GM21447 (cell line): ENCODE measurements at regions not wholly inside any gene's neighbourhood (a gene's known extent, or its start where the extent isn't known, plus 50 kb on each side); places are given as distances from the start of the nearest gene placed in this dataset.

Source experiments
- ATAC-seq: cut with Tn5 transposase; IDR thresholded peaks from one replicate; pipeline ENCODE4 v1.9.1; 2021; ENCODE audit not compliant: unreplicated experiment

DNA sequence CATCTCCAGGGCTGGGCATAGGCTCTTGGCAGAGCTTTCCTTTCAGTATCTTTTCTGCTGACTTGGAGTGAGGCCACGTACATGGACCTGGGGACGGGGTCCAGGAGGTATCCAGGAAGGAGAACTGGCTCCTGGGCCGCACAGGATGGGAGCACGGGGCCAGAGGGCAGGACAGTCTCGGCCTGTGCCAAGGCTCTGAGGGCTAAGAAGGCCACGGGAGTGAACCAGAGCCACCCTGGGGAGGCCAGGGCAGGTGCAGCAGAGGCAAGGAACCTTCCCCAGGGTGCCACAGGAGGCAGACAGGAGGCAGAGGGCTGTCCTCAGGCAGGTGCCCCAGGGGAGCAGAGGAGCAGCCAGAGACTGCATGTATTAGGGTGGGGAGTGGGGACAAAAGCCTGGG lies 50.3 kb downstream of the PLXNA1 start:
- no peak for ATAC-seq

DNA sequence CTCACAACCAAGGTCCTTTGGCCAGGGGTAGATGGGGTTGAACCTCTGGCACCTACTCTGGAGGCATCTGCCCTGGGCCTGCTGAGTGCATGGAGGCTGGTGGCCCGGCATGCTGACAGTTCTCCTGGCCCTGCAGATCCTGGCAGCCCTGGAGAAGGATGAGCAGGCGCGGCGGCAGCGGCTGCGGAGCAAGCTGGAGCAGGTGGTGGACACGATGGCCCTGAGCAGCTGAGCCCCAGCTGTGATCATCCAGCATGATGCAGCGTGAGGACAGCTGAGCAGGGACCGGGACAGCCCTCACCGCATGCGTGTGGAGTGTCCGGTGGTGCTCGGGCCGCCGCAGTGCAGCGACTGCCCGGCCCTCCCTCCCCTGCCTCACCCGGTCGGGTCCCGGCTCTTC lies 50.9 kb downstream of the PLXNA1 start:
- ATAC-seq, result no peak

GRCh38 chr3:127034195-127034989 lies 51.5 kb downstream of the PLXNA1 start:
- ATAC-seq, result no peak

DNA sequence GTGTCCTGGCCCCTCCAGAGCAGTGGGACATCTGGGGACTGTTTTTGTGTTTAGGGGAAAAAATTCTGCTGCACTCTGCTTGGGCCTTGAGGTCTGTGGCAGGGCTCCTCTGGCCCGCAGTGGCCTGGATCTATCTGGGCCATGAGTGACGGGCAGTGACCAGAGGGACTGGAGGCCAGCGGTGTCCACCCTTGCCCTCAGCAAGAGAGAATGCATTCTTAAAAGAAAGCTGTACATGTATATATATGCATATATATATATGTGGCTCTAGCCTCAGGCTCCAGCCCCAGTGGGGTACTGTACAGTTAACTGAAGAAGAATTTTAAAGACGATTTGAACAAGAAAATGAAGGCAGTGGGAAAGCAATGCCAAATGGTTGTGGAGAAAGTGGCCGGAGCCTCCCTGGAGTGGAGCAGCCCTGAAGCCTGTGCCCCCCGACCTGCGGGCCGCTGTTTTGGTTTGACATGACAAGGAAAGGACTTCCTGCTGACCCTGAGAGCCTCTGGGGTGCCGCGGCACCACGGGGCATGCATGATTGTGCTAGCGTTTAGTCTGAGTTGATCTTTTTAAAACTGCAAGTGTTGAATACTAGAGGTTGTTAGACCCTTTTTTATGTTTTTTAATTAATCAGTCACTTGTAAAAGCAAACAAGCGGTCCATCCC lies 52.2 kb downstream of the PLXNA1 start:
- no peak for ATAC-seq

GRCh38 chr3:127035677-127036076 lies 52.8 kb downstream of the PLXNA1 start:
- no peak for ATAC-seq

DNA sequence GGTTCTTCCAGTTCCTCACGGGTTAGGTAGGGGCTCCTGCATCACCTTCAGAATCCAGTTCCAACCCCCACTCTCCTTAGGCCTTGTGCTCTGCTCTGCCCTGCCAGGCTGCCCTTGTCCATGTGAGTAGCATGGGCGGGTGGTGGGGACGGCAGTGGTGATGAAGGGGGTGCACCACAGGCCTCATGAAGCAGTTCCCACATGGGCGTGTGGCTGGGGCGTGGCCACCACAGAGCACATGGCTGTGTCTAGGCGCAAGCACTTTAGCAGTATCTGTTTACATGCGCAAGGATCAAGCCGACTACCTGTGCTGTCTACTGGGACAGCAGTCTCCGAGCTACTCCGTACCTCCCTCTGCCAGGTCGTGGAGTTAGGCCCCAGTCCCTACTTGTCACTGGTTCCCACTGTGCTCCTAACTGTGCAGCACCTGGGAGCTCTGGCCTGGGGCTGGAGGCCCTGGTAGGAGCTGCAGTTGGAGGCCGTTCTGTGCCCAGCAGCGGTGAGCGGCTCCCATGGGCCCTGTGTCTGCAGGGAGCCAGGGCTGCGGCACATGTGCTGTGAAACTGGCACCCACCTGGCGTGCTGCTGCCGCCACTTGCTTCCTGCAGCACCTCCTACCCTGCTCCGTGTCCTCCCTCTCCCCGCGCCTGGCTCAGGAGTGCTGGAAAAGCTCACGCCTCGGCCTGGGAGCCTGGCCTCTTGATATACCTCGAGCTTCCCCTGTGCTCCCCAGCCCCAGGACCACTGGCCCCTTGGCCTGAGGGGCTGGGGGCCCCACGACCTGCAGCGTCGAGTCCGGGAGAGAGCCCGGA lies 53.5 kb downstream of the PLXNA1 start:
- ATAC-seq, result no peak

GRCh38 chr3:127037021-127037400 lies 54.1 kb downstream of the PLXNA1 start:
- no peak for ATAC-seq

DNA sequence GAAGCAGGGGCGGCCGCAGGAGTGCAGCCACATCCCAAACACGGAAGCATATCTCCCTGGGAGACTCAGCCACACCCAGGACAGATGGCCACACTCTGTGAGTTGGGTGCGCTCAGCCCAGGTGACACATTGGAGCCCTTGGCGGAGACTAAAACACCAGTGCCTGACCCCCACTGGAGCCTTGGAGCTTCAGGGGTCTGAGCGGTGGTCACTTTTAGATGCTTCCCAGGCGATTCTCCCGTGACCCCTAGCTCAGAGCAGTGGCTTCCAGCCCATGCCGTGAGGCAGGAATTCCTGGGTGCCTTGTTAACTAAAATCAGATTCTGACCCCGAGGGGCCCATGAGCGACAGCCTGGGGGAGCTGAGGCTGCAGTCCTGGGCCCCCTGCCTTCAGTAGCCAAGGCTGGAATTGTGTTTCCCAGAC lies 54.5 kb downstream of the PLXNA1 start:
- no peak for ATAC-seq

DNA sequence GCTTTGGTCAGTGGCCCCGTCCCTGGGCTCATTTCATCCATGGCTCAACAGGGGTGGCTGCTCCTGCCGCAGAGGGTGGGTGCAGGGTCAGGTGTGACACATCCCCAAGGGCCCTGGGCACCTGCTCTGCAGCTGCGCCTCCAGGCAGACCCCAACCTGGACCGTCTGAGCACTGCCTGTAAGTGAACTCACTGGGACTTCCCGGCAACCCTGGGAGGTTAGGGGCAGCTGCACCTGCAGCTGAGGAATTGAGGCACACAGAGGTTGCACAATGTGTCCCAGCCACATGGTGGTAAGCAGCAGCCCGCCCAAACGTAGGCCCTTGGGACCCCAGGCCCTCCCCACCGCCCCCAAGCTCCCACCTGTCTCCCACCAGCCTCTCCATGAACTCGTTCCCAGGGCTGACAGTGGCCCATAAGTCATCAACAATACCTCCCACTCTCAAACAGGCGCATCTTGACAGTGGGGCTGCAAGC lies 55.1 kb downstream of the PLXNA1 start:
- no peak for ATAC-seq

DNA sequence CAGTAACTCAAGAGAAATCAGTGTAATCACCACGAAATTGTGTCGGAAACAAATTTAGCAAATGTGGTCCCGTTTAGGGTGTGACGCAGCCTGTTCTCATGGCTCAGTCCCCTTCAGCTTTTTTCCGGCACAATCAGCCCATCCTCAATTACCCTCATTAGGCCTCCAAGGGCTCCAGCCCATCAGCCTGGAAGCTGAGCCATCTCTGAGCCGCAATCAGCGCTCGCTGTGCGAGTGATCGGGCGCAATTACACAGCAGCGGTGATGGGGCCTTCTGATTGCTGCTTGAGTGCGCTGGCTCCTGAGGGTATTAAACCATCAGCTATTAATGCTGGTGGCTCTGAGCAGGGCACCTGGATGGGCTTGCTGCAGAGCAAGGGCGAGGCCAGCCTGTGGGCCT lies 55.6 kb downstream of the PLXNA1 start:
- ATAC-seq, result no peak

GRCh38 chr3:127038923-127039581 lies 56.1 kb downstream of the PLXNA1 start:
- ATAC-seq, result no peak

GRCh38 chr3:127039719-127040118 lies 56.8 kb downstream of the PLXNA1 start:
- no peak for ATAC-seq

DNA sequence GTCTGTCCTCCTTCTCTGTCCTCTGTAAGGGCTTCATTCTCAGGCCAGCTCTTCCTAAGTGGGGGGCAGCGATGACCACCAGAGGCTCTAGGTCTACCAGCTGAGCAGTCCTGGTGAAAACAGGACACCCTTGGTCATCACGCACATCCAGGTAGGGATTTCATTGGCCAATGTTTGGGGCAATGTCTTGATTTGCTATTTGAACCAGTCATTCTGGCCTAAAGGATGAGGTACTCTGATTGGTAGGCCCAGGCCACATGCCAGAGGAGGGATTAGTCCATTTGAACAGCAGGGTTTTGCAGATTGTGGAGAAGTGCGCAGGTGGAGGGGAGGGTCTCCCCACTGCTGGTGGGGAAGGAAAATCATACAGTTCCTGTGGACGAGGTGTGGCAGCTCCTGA lies 57.3 kb downstream of the PLXNA1 start:
- no peak for ATAC-seq

DNA sequence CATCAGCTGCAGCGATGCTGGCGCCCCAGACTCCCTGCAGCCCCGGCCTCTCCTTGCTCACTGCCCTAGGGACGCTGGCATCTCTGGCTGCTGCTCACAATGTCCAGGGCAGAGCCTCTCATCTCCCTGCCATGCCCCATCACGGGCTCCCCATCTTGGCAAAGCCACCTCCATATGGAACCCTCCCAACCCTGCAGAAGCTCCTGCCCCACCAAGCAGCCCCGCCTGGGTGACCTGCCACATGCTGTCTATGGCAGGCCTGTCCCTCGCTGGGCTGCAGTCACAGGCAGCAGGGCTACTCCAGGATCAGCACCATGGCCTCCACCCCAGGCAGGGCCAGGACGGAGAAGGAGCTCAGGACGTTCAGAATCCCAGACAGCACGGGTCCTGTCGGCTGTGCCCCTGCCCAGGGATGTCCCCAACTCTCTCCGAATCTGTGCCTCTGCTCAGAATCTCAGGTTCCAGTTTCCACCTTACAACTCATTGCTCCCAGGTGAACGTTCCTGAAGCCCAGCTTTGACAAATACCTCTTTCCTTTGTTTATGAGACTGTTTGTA lies 58.4 kb downstream of the PLXNA1 start:
- no peak for ATAC-seq

- ATAC-seq, result no peak
Measured at GRCh38 chr3:127041933-127042332, 59.0 kb downstream of the PLXNA1 start.

DNA sequence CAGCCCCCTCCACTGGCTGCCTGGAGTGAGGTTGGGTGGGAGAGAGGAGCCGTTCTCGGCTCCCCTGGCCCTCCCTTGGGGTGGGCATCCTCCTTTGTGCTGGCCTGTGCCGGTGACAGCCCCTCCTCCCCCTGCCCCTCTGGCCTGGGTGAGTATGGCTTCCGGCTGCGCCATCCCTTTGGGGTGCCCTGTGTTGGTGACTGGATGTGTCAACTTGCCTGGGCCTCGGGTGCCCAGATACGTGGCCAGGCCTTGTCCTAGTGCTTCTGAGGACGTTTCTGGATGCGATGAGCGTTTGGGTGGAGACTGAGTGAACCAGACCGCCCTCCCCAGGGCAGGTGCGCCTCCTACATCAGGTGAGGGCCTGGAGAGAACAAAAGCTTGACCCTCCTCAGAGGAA lies 59.7 kb downstream of the PLXNA1 start:
- ATAC-seq, result no peak

DNA sequence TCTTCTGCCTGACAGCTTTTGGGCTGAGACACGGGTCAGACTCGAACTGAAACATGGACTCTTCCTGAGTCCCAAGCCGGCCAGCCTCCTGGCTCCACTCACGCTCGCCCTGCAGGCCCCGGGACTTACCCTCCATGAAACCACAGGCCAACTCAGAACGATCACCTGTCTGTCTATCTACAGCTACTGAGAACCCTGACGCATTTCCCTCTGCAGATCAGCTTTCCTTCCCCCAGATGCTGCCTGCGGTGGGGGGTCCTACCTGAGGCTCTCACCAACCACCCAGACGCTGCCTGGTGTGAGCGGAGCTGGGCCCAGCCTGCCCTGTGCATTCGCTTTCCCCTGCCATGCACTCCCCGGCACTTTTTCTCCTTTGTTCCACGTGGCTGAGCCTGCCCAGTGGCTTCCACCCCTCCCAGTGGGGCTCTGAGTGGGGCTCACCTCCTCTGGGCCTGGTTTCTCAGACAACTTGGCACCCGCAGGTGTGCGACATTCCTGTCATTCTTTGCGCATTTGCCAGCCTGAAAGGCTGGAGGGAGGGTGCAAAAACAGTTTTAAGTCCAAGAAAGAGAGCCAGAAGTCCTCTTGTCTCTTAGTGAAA lies 60.2 kb downstream of the PLXNA1 start:
- ATAC-seq, result no peak

GRCh38 chr3:127043731-127044510 lies 61.0 kb downstream of the PLXNA1 start:
- no peak for ATAC-seq

GRCh38 chr3:127044996-127045395 lies 62.1 kb downstream of the PLXNA1 start:
- ATAC-seq, result no peak
